MM.1S (cell line): ENCODE measurements at regions not wholly inside any gene's neighbourhood (a gene's known extent, or its start where the extent isn't known, plus 50 kb on each side); places are given as distances from the start of the nearest gene placed in this dataset.

Experiments used
- CTCF ChIP-seq: fragments of 300-600 bp; sonication (generic); IDR thresholded peaks from 2 replicates; pipeline ENCODE4 v1.5.1; 2016; ENCODE audit warnings: antibody characterized with exemption, low read length, mixed read lengths
- EZH2 ChIP-seq: fragments of 300-600 bp; sonication (generic); optimal IDR thresholded peaks from 2 replicates; pipeline ENCODE3; 2017; ENCODE audit warnings: low read depth, mild to moderate bottlenecking, antibody characterized with exemption, low read length, mixed read lengths

DNA sequence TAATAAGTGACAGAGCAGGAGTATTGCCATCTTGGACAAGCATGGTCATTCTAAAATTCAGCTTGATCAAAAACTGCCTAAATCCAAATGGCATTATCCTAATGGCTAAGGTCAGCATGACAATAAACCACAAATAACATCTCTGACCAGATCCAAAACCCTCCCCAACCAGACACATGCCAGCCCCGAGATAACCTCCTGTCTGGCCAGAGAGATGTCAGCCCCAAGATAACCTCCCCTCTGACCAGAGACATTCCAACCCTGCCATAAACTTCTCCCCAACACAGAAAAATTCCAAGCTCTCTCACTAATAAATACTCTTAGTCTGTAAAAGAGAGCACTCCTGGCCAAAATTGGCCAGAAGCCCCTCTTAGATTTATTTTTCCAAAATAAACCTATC lies 470.5 kb upstream of the UBE2E2 start:
- TF ChIP-seq CTCF (no peak), EZH2 (no peak)
